SK-N-SH (cell line): ENCODE measurements at regions not wholly inside any gene's neighbourhood (a gene's known extent, or its start where the extent isn't known, plus 50 kb on each side); places are given as distances from the start of the nearest gene placed in this dataset.

Experiments used
- CTCF ChIA-PET: fragments of 300-600, 350-600 bp; formaldehyde crosslinking; extraction: SDS; loops from one replicate; lab custom pipeline; 2021; lab: Yijun Ruan, JAX
- POLR2A ChIA-PET: fragments of 350-600 bp; sonication (Branson Sonifier 250); formaldehyde crosslinking; extraction: SDS; loops from one replicate; lab custom pipeline; 2020; ENCODE audit warnings: antibody characterized with exemption, inconsistent platforms; lab: Yijun Ruan, JAX
- DNase-seq: peaks from one replicate; pipeline ENCODE4 v3.0.0; 2012
- H2AFZ ChIP-seq: fragments of 200-600 bp; sonication (generic); 2 replicates; pipeline ENCODE4 v1.8.1; 2016; ENCODE audit warnings: antibody characterized with exemption, mild to moderate bottlenecking, low read depth
- H3F3A ChIP-seq: fragments of 200-600 bp; sonication (generic); replicated peaks from 2 replicates; pipeline ENCODE3; 2016; ENCODE audit warnings: antibody characterized with exemption, mild to moderate bottlenecking; ENCODE audit not compliant: insufficient read depth
- H3K27ac ChIP-seq, 2 experiments: fragments of 200-500 bp in 1 of 2; fragments of 200-600 bp in 1 of 2; sonication (Bioruptor generic) in 1 of 2; sonication (generic), shearing (Covaris generic) in 1 of 2; 2 replicates each; pipeline versions ENCODE4 v1.5.1 to v1.6.1; 2014 to 2016; ENCODE audit warnings: low read depth in 2 of 2, inconsistent platforms in 1 of 2, low read length in 1 of 2, mild to moderate bottlenecking in 1 of 2, mixed read lengths in 1 of 2
- H3K27me3 ChIP-seq: fragments of 200-600 bp; sonication (generic), shearing (Covaris generic); 2 replicates; pipeline ENCODE4 v1.6.1; 2016; ENCODE audit warnings: mixed run types; ENCODE audit not compliant: insufficient read depth
- H3K36me3 ChIP-seq, 2 experiments: fragments of 200-500 bp in 1 of 2; fragments of 200-600 bp in 1 of 2; sonication (Bioruptor generic) in 1 of 2; sonication (generic) in 1 of 2; replicated peaks in 1 of 2; 2 replicates each; pipeline versions ENCODE3 to v1.5.1; 2014 to 2016; ENCODE audit warnings: low read length in 1 of 2, mild to moderate bottlenecking in 1 of 2; ENCODE audit not compliant: insufficient read depth in 2 of 2, control insufficient read depth in 1 of 2
- H3K4me1 ChIP-seq, 2 experiments: fragments of 200-500 bp in 1 of 2; fragments of 200-600 bp in 1 of 2; sonication (Bioruptor generic) in 1 of 2; sonication (generic), shearing (Covaris generic) in 1 of 2; 2 replicates each; pipeline versions ENCODE4 v1.5.1 to v1.6.1; 2014 to 2016; ENCODE audit warnings: low read depth in 1 of 2, low read length in 1 of 2, mixed run types in 1 of 2; ENCODE audit not compliant: insufficient read depth in 2 of 2, control insufficient read depth in 1 of 2
- H3K4me2 ChIP-seq: fragments of 200-600 bp; sonication (generic), shearing (Covaris generic); 2 replicates; pipeline ENCODE4 v1.6.1; 2017; ENCODE audit warnings: mixed run types
- H3K4me3 ChIP-seq, 2 experiments: fragments of 200-500 bp in 1 of 2; fragments of 200-600 bp in 1 of 2; sonication (Bioruptor generic) in 1 of 2; sonication (generic), shearing (Covaris generic) in 1 of 2; 2 replicates each; pipeline versions ENCODE4 v1.5.1 to v1.8.1; 2014 to 2016; ENCODE audit warnings: low read depth in 2 of 2, inconsistent platforms in 1 of 2, low read length in 1 of 2, mild to moderate bottlenecking in 1 of 2, mixed read lengths in 1 of 2, moderate library complexity in 1 of 2
- H3K79me2 ChIP-seq: fragments of 200-600 bp; sonication (generic); 2 replicates; pipeline ENCODE4 v1.8.1; 2017; ENCODE audit warnings: mild to moderate bottlenecking; ENCODE audit not compliant: insufficient read depth
- H3K9ac ChIP-seq: fragments of 200-600 bp; sonication (generic); 2 replicates; pipeline ENCODE4 v1.6.1; 2017; ENCODE audit warnings: mixed run types
- H3K9me2 ChIP-seq: fragments of 200-600 bp; sonication (generic); 2 replicates; pipeline ENCODE4 v1.6.1; 2017; ENCODE audit warnings: mixed run types
- H3K9me3 ChIP-seq: fragments of 200-600 bp; sonication (generic); 2 replicates; pipeline ENCODE4 v1.6.1; 2017; ENCODE audit warnings: mixed run types, mild to moderate bottlenecking, moderate library complexity
- H4K20me1 ChIP-seq: fragments of 200-600 bp; sonication (generic); 2 replicates; pipeline ENCODE4 v1.6.1; 2017; ENCODE audit warnings: mild to moderate bottlenecking, mixed run types; ENCODE audit not compliant: insufficient read depth
- ELF1 ChIP-seq: IDR thresholded peaks from 2 replicates; pipeline ENCODE4 v1.4.0; 2012
- EP300 ChIP-seq, 2 experiments: IDR thresholded peaks; 2 replicates each; pipeline versions ENCODE4 v1.4.0 to v1.6.1; 2012; ENCODE audit warnings: borderline replicate concordance in 1 of 2, low read depth in 1 of 2, low read length in 1 of 2
- FOXJ3 ChIP-seq: sonication (generic); formaldehyde crosslinking; IDR thresholded peaks from 2 replicates; pipeline ENCODE4 v1.5.1; 2020; ENCODE audit warnings: mild to moderate bottlenecking, missing genetic modification reagents
- GABPA ChIP-seq: IDR thresholded peaks from 2 replicates; pipeline ENCODE4 v1.4.0; 2012; ENCODE audit warnings: low read depth, mild to moderate bottlenecking
- JUND ChIP-seq: IDR thresholded peaks from 2 replicates; pipeline ENCODE4 v1.4.0; 2012
- MEF2A ChIP-seq: IDR thresholded peaks from 2 replicates; pipeline ENCODE4 v1.4.0; 2012; ENCODE audit warnings: low read depth, borderline replicate concordance
- MXI1 ChIP-seq: IDR thresholded peaks from 2 replicates; pipeline ENCODE4 v1.6.1; 2012; ENCODE audit warnings: mild to moderate bottlenecking, low read depth, low read length, improper control_type of control experiment
- NRF1 ChIP-seq: IDR thresholded peaks from 2 replicates; pipeline ENCODE4 v1.6.1; 2012; ENCODE audit warnings: low read depth, mild to moderate bottlenecking, low read length
- RCOR1 ChIP-seq: fragments of 150-350 bp; IDR thresholded peaks from 2 replicates; pipeline ENCODE4 v1.6.1; 2017; ENCODE audit warnings: antibody characterized with exemption, low read length
- RXRA ChIP-seq: IDR thresholded peaks from 2 replicates; pipeline ENCODE4 v1.4.0; 2012; ENCODE audit warnings: low read depth, mild to moderate bottlenecking, borderline replicate concordance
- SIN3A ChIP-seq: IDR thresholded peaks from 2 replicates; pipeline ENCODE4 v1.6.1; 2012; ENCODE audit warnings: low read depth, mild to moderate bottlenecking, low read length, moderate library complexity, borderline replicate concordance
- SMC3 ChIP-seq: IDR thresholded peaks from 2 replicates; pipeline ENCODE4 v1.6.1; 2012; ENCODE audit warnings: low read depth, low read length, improper control_type of control experiment
- TCF12 ChIP-seq: IDR thresholded peaks from 2 replicates; pipeline ENCODE4 v1.4.0; 2012
- YY1 ChIP-seq: IDR thresholded peaks from 2 replicates; pipeline ENCODE4 v1.4.0; 2012; ENCODE audit warnings: low read depth, mild to moderate bottlenecking
- WGBS: methylation state at CpG from one replicate; pipeline ENCODE4 v1.1.6; 2017; ENCODE audit warnings: low lambda C conversion rate; 5-methylcytosine and 5-hydroxymethylcytosine counted together
- TF ChIP-seq, protein P1 (sequence below): IDR thresholded peaks from 2 replicates; pipeline ENCODE4; 2012
- TF ChIP-seq, protein P2 (sequence below): IDR thresholded peaks from 2 replicates; pipeline ENCODE4 v1.4.0; 2012; ENCODE audit warnings: low read depth, borderline replicate concordance
- TF ChIP-seq, protein P3 (sequence below): fragments of 150-350 bp; IDR thresholded peaks from 2 replicates; pipeline ENCODE4 v1.6.1; 2017; ENCODE audit warnings: antibody characterized with exemption, low read length, low read depth, borderline replicate concordance

DNA sequence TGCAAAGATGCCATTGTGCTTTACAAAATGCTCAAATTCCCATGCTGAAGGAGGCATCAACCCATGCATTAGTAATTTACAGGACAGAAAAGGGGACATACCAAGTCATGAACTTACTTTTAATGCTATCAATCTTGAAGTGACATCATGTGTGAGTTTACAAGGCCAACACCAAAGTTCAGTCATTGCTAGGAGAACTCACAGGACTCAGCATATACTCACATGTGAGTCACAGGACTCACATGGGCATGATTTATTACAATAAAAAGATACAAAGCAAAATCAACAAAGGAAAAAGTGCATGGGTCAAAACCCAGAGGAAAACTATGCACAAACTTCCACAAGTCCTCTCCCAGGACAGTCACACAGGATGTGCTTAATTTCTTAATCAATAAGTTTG lies 1656.0 kb downstream of the MRPL39 start:
- H2AFZ ChIP-seq, result no peak overlapping the region

DNA sequence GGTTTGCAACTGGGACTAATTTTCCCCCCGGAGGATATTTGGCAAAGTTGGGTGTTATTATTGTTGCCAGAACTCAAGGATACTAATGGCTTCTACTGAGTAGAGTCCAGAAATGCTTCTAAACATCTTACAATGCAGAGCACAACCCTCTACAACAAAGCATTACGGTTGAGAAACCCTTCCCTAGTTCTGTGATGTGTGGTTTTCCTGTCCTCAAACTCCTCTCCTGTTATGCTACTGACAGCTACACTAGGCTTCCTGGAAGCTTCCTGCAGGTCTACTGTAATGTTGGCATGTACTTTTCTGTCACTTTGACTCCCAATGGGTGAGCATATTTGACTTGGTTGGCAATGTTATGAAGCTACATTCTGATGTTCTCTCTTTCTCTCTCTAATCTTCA lies 1656.9 kb downstream of the MRPL39 start:
- H3K9ac ChIP-seq, result no peak overlapping the region
- H3K4me1 ChIP-seq, result peaks cover 0 to 8% of the 10 kb centered on the region in 2 experiments; a peak in 1 of 4 replicates
- H3K27ac ChIP-seq, result peak overlapping the region in 1 of 2 experiments; percentile 82; a peak in 1 of 4 replicates
- no peaks in the 10 kb centered on the region for H4K20me1 ChIP-seq
- no peak overlapping the region for H3K4me2 ChIP-seq
- WGBS, result 85% methylated on average over 2 of the region's 2 CpGs
- H3K4me3 ChIP-seq, result no peak overlapping the region
- H3K79me2 ChIP-seq, result no peaks in the 10 kb centered on the region
- no peak overlapping the region for H2AFZ ChIP-seq
- no peak for DNase-seq
- H3K27me3 ChIP-seq, result no peaks in the 10 kb centered on the region
- no peaks in the 10 kb centered on the region for H3K9me2 ChIP-seq
- no peaks in the 10 kb centered on the region for H3K9me3 ChIP-seq
- H3K36me3 ChIP-seq, result no peaks in the 10 kb centered on the region
- no peaks in the 10 kb centered on the region for H3F3A ChIP-seq
- CTCF ChIA-PET, result no interaction called here
- no peak for TF ChIP-seq TCF12
- TF ChIP-seq MEF2A, result no peak
- POLR2A ChIA-PET, result no interaction called here

More for the DNA sequence above, 1656.0 kb downstream of the MRPL39 start:
- Histone ChIP-seq H3K4me2 (no peak overlapping the region), H3K4me1 (peaks cover 0 to 8% of the 10 kb centered on the region in 2 experiments; a peak in 1 of 4 replicates), H3F3A (no peaks in the 10 kb centered on the region), H3K9me2 (no peaks in the 10 kb centered on the region), H3K79me2 (no peaks in the 10 kb centered on the region), H3K27me3 (no peaks in the 10 kb centered on the region), H3K9ac (no peak overlapping the region; the same call in 1 of the 2 replicates), H3K9me3 (no peaks in the 10 kb centered on the region), H3K27ac (peak overlapping the region in 1 of 2 experiments; percentile 82; a peak in 2 of 4 replicates), H3K4me3 (no peak overlapping the region), H4K20me1 (no peaks in the 10 kb centered on the region), H3K36me3 (no peaks in the 10 kb centered on the region)
- no peak for DNase-seq
- POLR2A ChIA-PET, result no interaction called here
- no peak for TF ChIP-seq GABPA
- no peak for TF ChIP-seq FOXJ3
- TF ChIP-seq NRF1, result no peak
- TF ChIP-seq, protein P1, sequence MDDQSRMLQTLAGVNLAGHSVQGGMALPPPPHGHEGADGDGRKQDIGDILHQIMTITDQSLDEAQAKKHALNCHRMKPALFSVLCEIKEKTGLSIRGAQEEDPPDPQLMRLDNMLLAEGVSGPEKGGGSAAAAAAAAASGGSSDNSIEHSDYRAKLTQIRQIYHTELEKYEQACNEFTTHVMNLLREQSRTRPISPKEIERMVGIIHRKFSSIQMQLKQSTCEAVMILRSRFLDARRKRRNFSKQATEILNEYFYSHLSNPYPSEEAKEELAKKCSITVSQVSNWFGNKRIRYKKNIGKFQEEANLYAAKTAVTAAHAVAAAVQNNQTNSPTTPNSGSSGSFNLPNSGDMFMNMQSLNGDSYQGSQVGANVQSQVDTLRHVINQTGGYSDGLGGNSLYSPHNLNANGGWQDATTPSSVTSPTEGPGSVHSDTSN, result peak; percentile 65
- TF ChIP-seq, protein P2, sequence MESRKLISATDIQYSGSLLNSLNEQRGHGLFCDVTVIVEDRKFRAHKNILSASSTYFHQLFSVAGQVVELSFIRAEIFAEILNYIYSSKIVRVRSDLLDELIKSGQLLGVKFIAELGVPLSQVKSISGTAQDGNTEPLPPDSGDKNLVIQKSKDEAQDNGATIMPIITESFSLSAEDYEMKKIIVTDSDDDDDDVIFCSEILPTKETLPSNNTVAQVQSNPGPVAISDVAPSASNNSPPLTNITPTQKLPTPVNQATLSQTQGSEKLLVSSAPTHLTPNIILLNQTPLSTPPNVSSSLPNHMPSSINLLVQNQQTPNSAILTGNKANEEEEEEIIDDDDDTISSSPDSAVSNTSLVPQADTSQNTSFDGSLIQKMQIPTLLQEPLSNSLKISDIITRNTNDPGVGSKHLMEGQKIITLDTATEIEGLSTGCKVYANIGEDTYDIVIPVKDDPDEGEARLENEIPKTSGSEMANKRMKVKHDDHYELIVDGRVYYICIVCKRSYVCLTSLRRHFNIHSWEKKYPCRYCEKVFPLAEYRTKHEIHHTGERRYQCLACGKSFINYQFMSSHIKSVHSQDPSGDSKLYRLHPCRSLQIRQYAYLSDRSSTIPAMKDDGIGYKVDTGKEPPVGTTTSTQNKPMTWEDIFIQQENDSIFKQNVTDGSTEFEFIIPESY, result no peak
- no peak for TF ChIP-seq ELF1
- no peak for TF ChIP-seq EP300 (IDR thresholded peaks at IDR 0.05; ENCODE audit: borderline replicate concordance in 1 of 2, low read depth in 1 of 2, low read length in 1 of 2)
- peak; percentile 23; the same call in 1 of the 2 replicates for TF ChIP-seq TCF12
- no peak for TF ChIP-seq JUND
- CTCF ChIA-PET, result no interaction called here

DNA sequence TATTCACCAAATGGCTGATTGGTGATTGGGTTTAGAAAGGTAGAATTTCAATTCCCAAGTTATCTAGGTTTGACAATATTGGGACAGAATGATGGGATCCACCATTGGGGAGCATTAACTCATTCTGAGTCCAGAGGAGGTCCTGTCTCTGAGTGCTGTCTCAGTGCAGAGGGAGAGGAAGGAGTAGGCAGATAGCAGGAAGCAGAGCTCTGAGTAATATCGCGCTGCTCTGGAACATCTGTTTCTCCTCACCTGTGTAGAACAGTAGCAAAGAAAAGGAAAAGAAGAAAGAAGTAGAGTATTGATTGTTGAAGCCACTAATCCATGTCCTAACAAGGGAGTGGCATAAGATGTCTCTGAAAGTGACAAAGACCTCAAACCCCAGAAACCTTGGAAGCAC lies 1657.8 kb downstream of the MRPL39 start:
- Histone ChIP-seq H3K9me3 (no peaks in the 10 kb centered on the region), H3K27me3 (no peaks in the 10 kb centered on the region)

More for the DNA sequence above, 1657.8 kb downstream of the MRPL39 start:
- Histone ChIP-seq H3K4me1 (peaks cover 0 to 8% of the 10 kb centered on the region in 2 experiments; a peak in 1 of 4 replicates), H3K9ac (no peak overlapping the region), H3K36me3 (no peaks in the 10 kb centered on the region), H3F3A (no peaks in the 10 kb centered on the region), H2AFZ (no peak overlapping the region), H3K4me3 (no peak overlapping the region), H3K27ac (no peak overlapping the region), H3K79me2 (no peaks in the 10 kb centered on the region), H3K9me2 (no peaks in the 10 kb centered on the region), H3K4me2 (no peak overlapping the region), H4K20me1 (no peaks in the 10 kb centered on the region)
- ChIA-PET POLR2A (no interaction called here), CTCF (interaction anchor here (1.1 kb wide), 1 partner anchor 21 kb away, joined by 3 read pairs; no protein-coding TSS in a partner anchor)
- no peak for DNase-seq
- TF ChIP-seq SMC3 (no peak), ELF1 (no peak), MEF2A (no peak), TCF12 (no peak), RCOR1 (no peak), SIN3A (no peak), YY1 (no peak), NRF1 (no peak), RXRA (no peak), MXI1 (no peak)
- TF ChIP-seq, protein P3, sequence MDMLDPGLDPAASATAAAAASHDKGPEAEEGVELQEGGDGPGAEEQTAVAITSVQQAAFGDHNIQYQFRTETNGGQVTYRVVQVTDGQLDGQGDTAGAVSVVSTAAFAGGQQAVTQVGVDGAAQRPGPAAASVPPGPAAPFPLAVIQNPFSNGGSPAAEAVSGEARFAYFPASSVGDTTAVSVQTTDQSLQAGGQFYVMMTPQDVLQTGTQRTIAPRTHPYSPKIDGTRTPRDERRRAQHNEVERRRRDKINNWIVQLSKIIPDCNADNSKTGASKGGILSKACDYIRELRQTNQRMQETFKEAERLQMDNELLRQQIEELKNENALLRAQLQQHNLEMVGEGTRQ, result no peak
- TF ChIP-seq, protein P1, result no peak
- 67% methylated on average over 2 of the region's 2 CpGs for WGBS
